HepG2 (cell line): ENCODE measurements at regions not wholly inside any gene's neighbourhood (a gene's known extent, or its start where the extent isn't known, plus 50 kb on each side); places are given as distances from the start of the nearest gene placed in this dataset.

Source experiments
- ATAC-seq: fragments of 200-7000 bp; cut with Tn5 transposase; 3 replicates; pipeline ENCODE4 v1.9.1; 2020; ENCODE audit warnings: mild to moderate bottlenecking, moderate library complexity
- BruUV-seq: library from RNA; stranded (reverse); fragments of 400-500 nt; replicated peaks from 2 replicates; lab custom pipeline; 2021; lab: Mats Ljungman, UMichigan
- CTCF ChIA-PET: fragments of 300-600 bp; formaldehyde crosslinking; extraction: SDS; loops from one replicate; lab custom pipeline; 2021; ENCODE audit warnings: low total read pairs, inconsistent platforms, low intra/inter-chr PET ratio; lab: Yijun Ruan, JAX
- POLR2A ChIA-PET: fragments of 350-600 bp; sonication (Branson Sonifier 250); formaldehyde crosslinking; loops from one replicate; lab custom pipeline; 2020; ENCODE audit warnings: antibody characterized with exemption, inconsistent platforms; lab: Yijun Ruan, JAX
- DNase-seq: peaks from one replicate; pipeline ENCODE4 v3.0.0-alpha.2; 2015; ENCODE audit warnings: low spot score
- FAIRE-seq: peaks from 3 replicates; lab custom pipeline; 2011; peaks lifted over from hg19 to GRCh38; lab: Jason Lieb, UNC
- H2AFZ ChIP-seq: one replicate; pipeline ENCODE4 v1.6.1; 2011; ENCODE audit warnings: low read length, inconsistent platforms
- H3K27ac ChIP-seq: fragments of 300-600 bp; 3 replicates; pipeline ENCODE4 v1.8.0; 2011; ENCODE audit warnings: mixed run types, mild to moderate bottlenecking, mixed read lengths, low read length, inconsistent platforms; ENCODE audit not compliant: insufficient read depth; ENCODE audit errors: extremely low read length
- H3K27me3 ChIP-seq, 2 experiments: fragments of 200-600 bp in 1 of 2; 2 replicates in 1 of 2; 3 replicates in 1 of 2; pipeline versions ENCODE4 v1.6.0 to v1.8.0; 2011; ENCODE audit warnings: low read length in 2 of 2, mild to moderate bottlenecking in 2 of 2, moderate library complexity in 2 of 2, inconsistent platforms in 1 of 2; ENCODE audit not compliant: insufficient read depth in 2 of 2, control insufficient read depth in 1 of 2
- H3K36me3 ChIP-seq, 2 experiments: fragments of 200-600 bp in 1 of 2; replicated peaks in 1 of 2; 2 replicates in 1 of 2; 3 replicates in 1 of 2; pipeline versions ENCODE4 v1.5.1 to v1.8.0; 2011; ENCODE audit warnings: low read length in 2 of 2, inconsistent platforms in 1 of 2; ENCODE audit not compliant: insufficient read depth in 2 of 2, control insufficient read depth in 1 of 2
- H3K4me1 ChIP-seq: 2 replicates; pipeline ENCODE4 v1.5.1; 2012; ENCODE audit warnings: low read length, inconsistent platforms; ENCODE audit not compliant: insufficient read depth
- H3K4me2 ChIP-seq: 2 replicates; pipeline ENCODE4 v1.6.0; 2011; ENCODE audit warnings: low read depth, low read length, inconsistent platforms
- H3K4me3 ChIP-seq, 3 experiments: fragments of 200-600 bp in 1 of 3; sonication (generic), shearing (Covaris generic) in 1 of 3; replicated peaks in 1 of 3; 2 replicates each; pipeline ENCODE4 v1.5.1; 2011 to 2016; ENCODE audit warnings: low read length in 3 of 3, inconsistent platforms in 2 of 3, low read depth in 2 of 3, mild to moderate bottlenecking in 2 of 3, control low read depth in 1 of 3, mixed read lengths in 1 of 3; ENCODE audit not compliant: insufficient read depth in 1 of 3
- H3K79me2 ChIP-seq: one replicate; pipeline ENCODE4 v1.6.1; 2011; ENCODE audit warnings: low read length, inconsistent platforms; ENCODE audit not compliant: insufficient read depth
- H3K9ac ChIP-seq: 2 replicates; pipeline ENCODE4 v1.6.0; 2011; ENCODE audit warnings: mild to moderate bottlenecking, low read depth, low read length, inconsistent platforms; ENCODE audit not compliant: insufficient read depth
- H3K9me3 ChIP-seq: 2 replicates; pipeline ENCODE4 v1.5.1; 2012; ENCODE audit warnings: mild to moderate bottlenecking, low read length
- H4K20me1 ChIP-seq: 2 replicates; pipeline ENCODE4 v1.6.0; 2011; ENCODE audit warnings: inconsistent platforms, mild to moderate bottlenecking, low read length, moderate library complexity; ENCODE audit not compliant: insufficient read depth
- ESRRA ChIP-seq: sonication (generic); formaldehyde crosslinking; IDR thresholded peaks from 2 replicates; pipeline ENCODE4 v1.5.1; 2020; ENCODE audit warnings: mild to moderate bottlenecking, low read depth, missing genetic modification reagents
- GTF3A ChIP-seq: sonication (generic); formaldehyde crosslinking; conservative IDR thresholded peaks from 2 replicates; pipeline ENCODE4 v1.4.0; 2020; ENCODE audit warnings: mild to moderate bottlenecking, missing genetic modification reagents
- GZF1 ChIP-seq: sonication (generic); formaldehyde crosslinking; IDR thresholded peaks from 2 replicates; pipeline ENCODE4 v1.5.1; 2020; ENCODE audit warnings: mild to moderate bottlenecking, missing genetic modification reagents
- TRIM24 ChIP-seq: sonication (generic); formaldehyde crosslinking; IDR thresholded peaks from 2 replicates; pipeline ENCODE4 v1.8.0; 2022; ENCODE audit warnings: mild to moderate bottlenecking, missing genetic modification reagents
- ZBTB7A ChIP-seq: sonication (generic); formaldehyde crosslinking; IDR thresholded peaks from 2 replicates; pipeline ENCODE4 v1.8.0; 2022; ENCODE audit warnings: mild to moderate bottlenecking, missing genetic modification reagents
- ZBTB8A ChIP-seq: sonication (generic); formaldehyde crosslinking; IDR thresholded peaks from 2 replicates; pipeline ENCODE4 v1.4.0; 2020; ENCODE audit warnings: mild to moderate bottlenecking, low read depth, missing genetic modification reagents, borderline replicate concordance
- ZFP37 ChIP-seq: sonication (generic); formaldehyde crosslinking; IDR thresholded peaks from 2 replicates; pipeline ENCODE4 v1.4.0; 2020; ENCODE audit warnings: missing genetic modification reagents, borderline replicate concordance
- ZNF207 ChIP-seq: fragments of 450-650 bp; IDR thresholded peaks from 2 replicates; pipeline ENCODE4 v1.6.1; 2016; ENCODE audit warnings: antibody characterized with exemption, borderline replicate concordance
- ZNF546 ChIP-seq: sonication (generic); formaldehyde crosslinking; conservative IDR thresholded peaks from 2 replicates; pipeline ENCODE4 v1.8.1; 2023; ENCODE audit warnings: mild to moderate bottlenecking, missing genetic modification reagents
- ZNF589 ChIP-seq: sonication (generic); formaldehyde crosslinking; conservative IDR thresholded peaks from 2 replicates; pipeline ENCODE4 v1.8.0; 2022; ENCODE audit warnings: mild to moderate bottlenecking, moderate library complexity, missing genetic modification reagents
- ZNF615 ChIP-seq: sonication (generic); formaldehyde crosslinking; IDR thresholded peaks from 2 replicates; pipeline ENCODE4 v1.5.0; 2020; ENCODE audit warnings: mild to moderate bottlenecking, missing genetic modification reagents, borderline replicate concordance
- ZNF678 ChIP-seq: sonication (generic); formaldehyde crosslinking; IDR thresholded peaks from 2 replicates; pipeline ENCODE4 v1.4.0; 2020; ENCODE audit warnings: mild to moderate bottlenecking, missing genetic modification reagents
- ZNF770 ChIP-seq: sonication (generic); formaldehyde crosslinking; IDR thresholded peaks from 2 replicates; pipeline ENCODE4 v1.5.0; 2020; ENCODE audit warnings: mild to moderate bottlenecking, missing genetic modification reagents
- WGBS: methylation state at CpG from one replicate; pipeline ENCODE4 v1.1.6; 2017; ENCODE audit warnings: low lambda C conversion rate; 5-methylcytosine and 5-hydroxymethylcytosine counted together
- in situ Hi-C: cut with HindIII; loops from 2 replicates; pipeline ENCODE4 v1.10.0; 2017; ENCODE audit warnings: low pct_unique_long_range_greater_than_20kb; ENCODE audit not compliant: extremely low pct_ligation_motif_present
- intact Hi-C: fragments of 100-400 bp; cut with micrococcal nuclease; formaldehyde crosslinking; loops from one replicate; pipeline ENCODE4 v1.10.0; 2022; ENCODE audit not compliant: unreplicated experiment

GRCh38 chr3:127388427-127388826, 100.6 kb upstream of the PRR20G start:
- in situ Hi-C loops, result no loop called here
- no TSS peak for BruUV-seq
- Histone ChIP-seq H3K36me3 (no peaks in the 10 kb centered on the region), H3K4me1 (no peaks in the 10 kb centered on the region), H3K9ac (no peak overlapping the region), H3K4me3 (no peak overlapping the region), H3K27ac (no peak overlapping the region), H3K27me3 (peaks cover 0 to 53% of the 10 kb centered on the region in 2 experiments; a peak in 3 of 5 replicates), H2AFZ (no peak overlapping the region), H3K4me2 (no peak overlapping the region), H3K9me3 (no peaks in the 10 kb centered on the region), H3K79me2 (no peaks in the 10 kb centered on the region), H4K20me1 (no peaks in the 10 kb centered on the region)
- CTCF ChIA-PET, result no interaction called here
- TF ChIP-seq ZBTB7A (no peak), ZNF678 (CRISPR knock-in tag) (no peak), GTF3A (CRISPR knock-in tag) (no peak), GZF1 (CRISPR knock-in tag) (no peak), TRIM24 (CRISPR knock-in tag) (no peak), ZNF207 (no peak), ZNF615 (CRISPR knock-in tag) (no peak), ZNF589 (CRISPR knock-in tag) (no peak), ZBTB8A (no peak)
- DNase-seq (no peak), FAIRE-seq (no peak), ATAC-seq (no peak)
- intact Hi-C loops, result no loop called here
- WGBS, result 0% methylated on average over 5 of the region's 9 CpGs
- POLR2A ChIA-PET, result no interaction called here

- Histone ChIP-seq H3K4me3 (no peak overlapping the region), H3K27me3 (peaks cover 0 to 54% of the 10 kb centered on the region in 2 experiments; a peak in 3 of 5 replicates), H3K4me2 (no peak overlapping the region), H4K20me1 (no peaks in the 10 kb centered on the region), H3K9me3 (no peaks in the 10 kb centered on the region), H3K4me1 (no peaks in the 10 kb centered on the region), H3K36me3 (no peaks in the 10 kb centered on the region), H3K27ac (no peak overlapping the region), H3K79me2 (no peaks in the 10 kb centered on the region), H3K9ac (no peak overlapping the region), H2AFZ (no peak overlapping the region)
- DNase-seq (no peak), FAIRE-seq (no peak), ATAC-seq (no peak)
- POLR2A ChIA-PET, result no interaction called here
- WGBS, result 4% methylated on average over 8 of the region's 8 CpGs
- intact Hi-C loops (no loop called here), in situ Hi-C loops (no loop called here)
- BruUV-seq, result no TSS peak
- CTCF ChIA-PET, result no interaction called here
- TF ChIP-seq ESRRA (CRISPR knock-in tag) (no peak), ZFP37 (CRISPR knock-in tag) (no peak), ZNF546 (no peak), ZNF770 (no peak)
Observed at GRCh38 chr3:127387556-127388153, 99.8 kb upstream of the PRR20G start.
